GM11168 (cell line): ENCODE measurements at regions not wholly inside any gene's neighbourhood (a gene's known extent, or its start where the extent isn't known, plus 50 kb on each side); places are given as distances from the start of the nearest gene placed in this dataset.
"Not testable (repeated sequence)": the region's sequence is repeated elsewhere in the genome, so short reads cannot be mapped to it uniquely, and the experiment has no call there.

Source experiments
- in situ Hi-C: fragments of 300-500 bp; cut with MboI; formaldehyde crosslinking; loops from one replicate; pipeline ENCODE4 v1.12.0; 2022; ENCODE audit warnings: low sequenced_read_pairs; ENCODE audit not compliant: unreplicated experiment

DNA sequence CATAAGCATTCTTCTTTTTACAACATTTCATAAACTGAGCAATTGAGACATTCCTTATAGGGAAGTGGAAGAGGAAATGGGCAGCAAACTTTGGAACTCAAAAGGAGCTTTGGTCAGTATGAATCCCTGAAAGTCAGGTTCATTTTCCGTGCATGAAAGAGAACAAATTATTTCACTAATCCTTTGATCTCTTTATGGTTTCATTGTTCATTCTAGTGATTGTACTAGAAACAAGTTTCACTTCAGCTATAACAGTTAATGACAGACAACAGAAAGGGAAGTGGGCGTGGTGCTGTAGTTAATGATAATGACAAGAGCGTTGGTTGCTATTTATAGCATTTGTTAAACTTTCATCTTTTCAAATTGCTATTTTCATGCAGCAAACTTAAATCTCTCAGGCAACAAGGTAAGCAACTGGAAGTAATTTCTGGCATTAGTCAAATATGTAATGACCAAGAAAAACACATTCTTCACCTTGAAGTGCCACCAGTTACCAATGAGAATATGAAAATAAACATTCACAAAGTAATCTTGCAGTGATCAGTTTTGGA is 98.4 kb downstream of the AREG start:
- in situ Hi-C loops = no loop called here

- in situ Hi-C loops = no loop called here
Observed at GRCh38 chr4:74543983-74544382, 99.0 kb downstream of the AREG start.

DNA sequence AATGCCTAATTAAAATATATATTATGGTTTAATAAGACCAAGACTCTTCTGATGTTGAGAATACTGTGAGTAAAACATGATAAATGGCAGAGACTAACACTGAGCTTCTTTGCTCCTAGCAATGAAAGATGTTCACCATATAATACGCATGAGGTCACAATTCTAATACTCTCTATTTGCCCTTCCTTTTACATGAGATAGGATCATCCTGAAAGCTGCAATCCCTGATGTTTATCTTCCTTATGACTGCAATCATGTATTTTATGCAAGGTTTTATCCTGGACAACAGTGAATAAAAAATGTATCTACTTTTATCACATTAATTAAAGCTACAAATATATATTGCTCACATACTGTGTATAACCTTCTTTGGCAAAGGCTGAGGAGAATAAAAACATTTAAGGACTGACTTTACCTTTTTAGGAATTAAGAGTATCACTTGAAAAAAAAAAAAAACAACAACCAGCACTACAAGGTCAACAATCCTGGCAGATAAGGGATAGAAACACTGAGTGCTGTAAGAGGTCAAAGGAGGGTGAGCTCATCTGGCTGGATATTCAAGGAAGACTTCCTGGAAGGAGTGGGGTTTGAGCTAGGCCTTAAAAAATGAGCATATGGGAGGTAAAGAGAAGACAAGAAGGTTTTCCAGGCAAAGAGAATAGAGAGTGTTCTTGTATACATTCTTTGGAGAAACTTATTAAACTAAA is 99.9 kb downstream of the AREG start:
- in situ Hi-C loops = no loop called here

DNA sequence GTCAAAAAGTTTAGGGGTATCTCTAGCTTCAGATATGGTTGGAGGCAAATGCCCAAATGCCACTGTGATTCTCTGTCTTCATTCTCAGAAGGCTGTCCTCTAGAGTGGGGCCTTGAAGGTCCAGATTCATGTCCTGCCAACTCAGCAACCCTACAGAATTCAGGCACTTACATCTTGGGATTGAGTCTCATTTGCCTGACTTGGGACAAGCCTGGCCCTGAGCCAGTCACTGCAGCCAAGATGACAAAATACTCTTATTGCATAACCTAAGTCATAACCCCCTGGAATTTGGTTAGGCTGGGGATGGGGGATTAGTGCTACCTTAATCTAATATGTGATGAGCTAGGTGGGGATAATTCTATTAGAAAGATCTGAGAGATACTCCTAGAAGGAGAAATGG is 100.5 kb downstream of the AREG start:
- in situ Hi-C loops = no loop called here

DNA sequence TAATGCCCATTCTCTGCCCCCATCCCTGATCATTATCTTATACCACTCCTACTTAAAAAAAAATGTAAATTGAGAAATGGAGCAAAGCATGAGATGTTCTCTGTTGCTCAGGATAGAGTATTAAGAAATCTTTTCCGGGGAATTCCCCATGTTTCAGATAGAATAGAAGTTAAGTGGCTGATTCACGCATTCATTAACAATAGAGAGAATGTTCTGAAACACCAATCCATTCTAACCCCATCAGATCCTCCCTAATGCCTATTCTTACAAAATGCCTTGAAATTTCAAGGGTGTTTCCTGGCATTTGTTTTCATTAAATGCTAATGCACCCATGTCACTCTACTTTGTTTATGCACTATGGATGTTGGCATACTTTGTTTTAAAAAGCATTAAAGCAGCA is 101.1 kb downstream of the AREG start:
- in situ Hi-C loops = no loop called here

DNA sequence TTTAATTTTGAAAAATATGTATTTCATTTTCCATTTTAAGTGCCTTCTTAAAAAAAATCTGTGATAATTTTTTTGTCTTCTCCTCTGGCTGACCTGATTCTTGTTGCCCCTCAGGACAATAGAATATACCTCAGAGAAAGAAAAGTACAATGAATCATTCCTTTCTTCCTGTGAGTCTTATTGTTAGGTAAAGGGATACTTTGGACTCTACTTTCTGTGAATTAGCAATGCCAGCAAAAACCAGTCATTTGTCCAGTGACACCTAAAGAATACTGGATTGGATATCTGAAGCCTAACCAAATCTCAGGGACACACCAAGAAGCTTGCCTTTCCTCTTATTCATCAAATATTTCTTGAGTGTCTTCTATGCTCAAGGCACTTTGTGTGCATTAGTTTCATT is 102.1 kb downstream of the AREG start:
- in situ Hi-C loops = no loop called here

DNA sequence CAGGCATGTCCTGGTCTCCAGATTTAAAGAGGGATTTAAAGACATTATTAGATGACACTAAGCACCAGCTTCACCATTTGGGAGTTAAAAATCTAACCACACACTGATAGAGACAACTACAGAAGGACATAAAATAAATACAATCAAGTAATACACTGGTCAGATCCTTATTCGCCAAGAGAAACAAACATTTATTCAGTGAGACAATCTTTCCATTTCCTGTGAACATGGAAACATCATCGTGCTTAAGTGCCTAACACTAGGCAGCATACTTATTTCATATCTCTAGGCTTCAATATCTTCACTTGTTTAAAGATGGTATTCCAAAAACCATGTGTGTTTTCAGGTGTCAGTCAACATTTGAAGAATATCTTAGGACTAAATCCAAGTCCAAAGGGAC is 103.6 kb downstream of the AREG start:
- in situ Hi-C loops = no loop called here

- in situ Hi-C loops = no loop called here
Observed at GRCh38 chr4:74549936-74550335, 105.0 kb downstream of the AREG start.

- in situ Hi-C loops = no loop called here
Observed at GRCh38 chr4:74555231-74555630, 110.3 kb downstream of the AREG start.

GRCh38 chr4:74555843-74556242 is 110.9 kb downstream of the AREG start:
- in situ Hi-C loops = no loop called here

GRCh38 chr4:74559853-74560252 is 114.9 kb downstream of the AREG start:
- in situ Hi-C loops = no loop called here

- in situ Hi-C loops = no loop called here
Observed at GRCh38 chr4:74567981-74568380, 123.0 kb downstream of the AREG start.

DNA sequence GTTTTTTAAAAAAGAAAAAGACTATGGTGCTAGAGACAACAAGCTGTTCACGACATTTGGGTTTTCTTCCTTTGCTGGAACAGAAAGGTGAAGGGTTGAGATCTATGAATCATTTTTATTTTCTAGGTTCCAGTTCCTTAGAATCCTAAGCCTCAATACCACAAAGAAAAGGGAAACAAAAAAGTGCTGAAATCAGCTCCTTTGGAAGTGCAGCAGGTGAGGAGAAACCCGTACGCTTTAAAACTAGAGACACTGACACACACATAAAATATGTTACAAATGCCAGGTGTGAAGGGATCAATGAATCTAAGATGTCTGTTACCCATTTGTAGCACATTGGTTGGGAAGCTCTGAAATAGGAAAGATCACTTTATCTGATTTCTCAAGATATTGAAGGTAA is 125.2 kb downstream of the AREG start:
- in situ Hi-C loops = no loop called here

DNA sequence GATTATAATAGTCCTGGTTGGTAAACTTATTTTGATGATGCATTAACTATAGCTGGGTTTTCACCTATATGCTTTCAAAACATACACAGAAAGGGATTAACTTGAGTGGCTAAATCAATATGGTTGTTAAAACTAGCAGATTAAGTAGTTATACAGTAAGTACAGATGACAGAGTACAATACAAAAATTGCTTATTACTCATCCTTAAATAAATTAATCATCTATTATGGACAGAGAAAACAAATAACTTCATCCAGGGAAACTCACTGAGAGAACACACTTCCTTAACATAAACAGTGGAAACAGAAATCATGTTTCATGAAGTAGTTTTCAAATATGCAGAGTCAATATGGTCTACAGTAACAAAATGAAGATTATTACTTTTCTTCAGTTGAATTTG is 133.4 kb downstream of the AREG start:
- in situ Hi-C loops = no loop called here

DNA sequence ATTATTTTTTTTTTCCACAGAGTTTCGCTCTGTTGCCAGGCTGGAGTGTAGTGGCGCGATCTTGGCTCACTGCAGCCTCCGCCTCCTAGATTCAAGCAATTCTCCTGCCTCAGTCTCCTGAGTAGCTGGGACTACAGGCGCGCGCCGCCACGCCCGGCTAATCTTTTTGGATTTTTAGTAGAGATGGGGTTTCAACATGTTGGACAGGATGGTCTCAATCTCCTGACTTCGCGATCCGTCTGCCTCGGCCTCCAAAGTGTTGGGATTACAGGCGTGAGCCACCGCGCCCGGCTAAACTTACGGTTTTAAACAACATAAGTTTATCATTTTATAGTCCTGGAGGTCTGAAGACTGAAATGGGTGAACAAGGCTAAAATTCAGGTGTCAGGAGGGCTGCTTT is 133.9 kb downstream of the AREG start:
- in situ Hi-C loops = not testable (repeated sequence)

- in situ Hi-C loops = no loop called here
Observed at GRCh38 chr4:74583089-74583700, 138.3 kb downstream of the AREG start.

- in situ Hi-C loops = no loop called here
Observed at GRCh38 chr4:74583757-74584156, 138.8 kb downstream of the AREG start.

DNA sequence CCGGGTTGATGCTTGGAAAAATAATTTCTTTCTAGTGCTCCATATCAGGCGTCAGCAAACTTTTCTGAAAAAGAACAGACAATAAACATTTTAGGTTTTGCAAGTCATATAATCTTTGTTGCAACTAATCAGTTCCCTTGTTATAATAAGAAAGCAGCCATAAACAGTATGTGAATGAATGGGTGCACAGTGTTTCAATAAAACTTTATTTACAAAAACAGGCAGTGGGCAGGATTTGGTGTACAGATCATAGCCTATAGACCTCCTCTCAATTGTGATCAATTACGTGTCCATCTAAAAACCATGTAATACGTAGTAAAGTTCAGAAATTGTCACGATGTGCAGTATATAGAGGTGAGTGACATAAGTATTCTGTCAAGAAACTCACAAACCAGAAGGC is 143.4 kb downstream of the AREG start:
- in situ Hi-C loops = no loop called here

DNA sequence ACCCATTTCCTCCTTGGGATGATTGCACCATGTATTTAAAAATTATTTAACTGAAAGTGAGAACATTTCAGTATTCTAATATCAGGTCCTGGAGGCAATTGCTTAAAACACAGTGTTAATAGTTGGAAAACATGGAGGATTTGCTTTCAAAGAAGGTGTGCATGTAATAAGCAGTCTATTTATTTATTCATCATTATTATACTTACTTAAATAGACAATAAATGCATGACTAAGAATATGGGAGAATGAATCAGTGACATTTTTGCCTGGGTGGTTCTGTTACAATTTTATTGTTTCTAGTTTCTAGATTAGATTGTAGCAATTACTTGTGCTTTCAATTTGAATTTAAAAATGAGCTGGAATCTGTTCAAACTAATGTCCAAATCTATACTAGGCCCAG is 145.5 kb downstream of the AREG start:
- in situ Hi-C loops = no loop called here

DNA sequence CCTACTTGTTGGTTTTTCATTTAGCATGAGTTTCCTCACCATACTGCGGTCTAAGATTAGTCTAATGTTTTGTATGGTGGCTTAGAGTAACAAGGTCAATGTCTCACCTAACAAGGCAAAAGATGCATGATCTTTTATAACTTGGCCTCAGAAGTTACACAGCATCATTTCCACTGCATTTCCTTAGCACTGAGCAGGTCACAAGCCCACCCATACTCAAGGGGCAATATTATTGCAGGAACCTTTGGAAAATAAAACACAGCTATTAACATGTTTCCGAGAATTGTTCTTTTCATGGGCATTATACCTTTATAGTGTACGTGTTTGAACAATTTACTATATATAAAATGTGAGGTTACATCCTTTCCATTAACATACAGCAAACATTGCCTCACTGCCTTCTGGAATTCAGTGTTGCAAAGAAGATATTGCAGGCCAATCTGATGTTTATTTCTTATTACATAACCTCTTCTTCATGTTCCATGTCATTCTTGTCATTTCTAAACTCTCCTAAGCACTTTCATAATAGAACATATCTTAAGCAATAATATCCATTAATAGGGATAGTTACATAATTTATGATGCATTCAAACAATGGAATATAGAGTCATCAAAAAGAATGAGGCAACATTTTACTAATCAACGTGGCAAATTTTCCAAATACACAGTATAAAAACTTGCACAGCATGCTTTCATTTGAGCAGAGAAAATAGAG is 153.8 kb downstream of the AREG start:
- in situ Hi-C loops = no loop called here

DNA sequence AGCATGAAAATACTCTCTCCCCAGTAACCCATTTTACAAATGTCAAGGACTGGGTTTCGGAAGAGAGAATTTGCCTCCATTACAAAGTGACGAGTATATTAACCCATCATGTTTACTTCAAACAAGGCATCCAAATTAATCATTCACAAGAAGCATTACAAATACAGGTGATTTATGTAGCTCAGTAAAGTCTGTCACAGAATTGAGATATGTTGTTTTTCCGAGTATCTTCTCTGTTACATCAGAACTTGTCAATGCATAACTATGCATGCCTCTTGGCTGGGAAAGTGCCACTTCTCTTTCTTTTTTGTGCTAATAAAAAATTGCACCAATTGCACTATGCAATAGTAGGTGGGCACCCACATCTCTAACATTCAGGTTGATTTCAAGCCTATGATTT is 158.2 kb downstream of the AREG start:
- in situ Hi-C loops = no loop called here
